A549 (cell line): ENCODE measurements at regions not wholly inside any gene's neighbourhood (a gene's known extent, or its start where the extent isn't known, plus 50 kb on each side); places are given as distances from the start of the nearest gene placed in this dataset.

Source experiments
- BHLHE40 ChIP-seq: IDR thresholded peaks from 2 replicates; pipeline ENCODE4 v1.6.1; 2012; ENCODE audit warnings: low read depth, low read length, inconsistent platforms
- CHD4 ChIP-seq: fragments of 200-600 bp; sonication (generic); IDR thresholded peaks from 2 replicates; pipeline ENCODE4 v1.6.1; 2016; ENCODE audit warnings: antibody characterized with exemption, mild to moderate bottlenecking, borderline replicate concordance
- CTCF ChIP-seq: fragments of >200 bp; sonication (Bioruptor Twin); formaldehyde crosslinking; IDR thresholded peaks from 3 replicates; pipeline ENCODE4 v1.5.1; 2016
- GATA3 ChIP-seq: IDR thresholded peaks from 2 replicates; pipeline ENCODE4 v1.6.1; 2012; ENCODE audit warnings: borderline replicate concordance
- HES2 ChIP-seq: fragments of >200 bp; sonication (Bioruptor Twin); formaldehyde crosslinking; IDR thresholded peaks from 2 replicates; pipeline ENCODE4 v1.6.1; 2016
- HMGXB4 ChIP-seq: fragments of 250-450 bp; sonication (Bioruptor Pico); IDR thresholded peaks from 2 replicates; pipeline ENCODE4 v1.5.0; 2021; ENCODE audit warnings: mild to moderate bottlenecking, moderate library complexity, borderline replicate concordance
- JUN ChIP-seq, 2 experiments: fragments of >200 bp; sonication (Bioruptor Twin); formaldehyde crosslinking; IDR thresholded peaks; 2 replicates in 1 of 2; 3 replicates in 1 of 2; pipeline ENCODE4 v1.6.1; 2016 to 2017
- NPAS2 ChIP-seq: fragments of 250-450 bp; sonication (Bioruptor Pico); IDR thresholded peaks from 2 replicates; pipeline ENCODE4 v1.8.0; 2022; ENCODE audit warnings: mild to moderate bottlenecking, moderate library complexity, borderline replicate concordance
- POLR2AphosphoS2 ChIP-seq: conservative IDR thresholded peaks from 2 replicates; pipeline ENCODE4 v1.6.1; 2012; ENCODE audit warnings: low read length, improper control_type of control experiment, inconsistent platforms
- RARB ChIP-seq: fragments of 250-450 bp; sonication (Bioruptor Pico); IDR thresholded peaks from 2 replicates; pipeline ENCODE4 v1.8.0; 2021; ENCODE audit warnings: mild to moderate bottlenecking, moderate library complexity
- RCOR1 ChIP-seq: fragments of 150-350 bp; IDR thresholded peaks from 2 replicates; pipeline ENCODE4 v1.6.1; 2014; ENCODE audit warnings: antibody characterized with exemption, low read length, low read depth

GRCh38 chr11:93072229-93072914 lies 102.9 kb downstream of the MTNR1B start:
- no peak for TF ChIP-seq BHLHE40
- TF ChIP-seq JUN (IDR thresholded peaks at IDR 0.05): no peak
- TF ChIP-seq CTCF: no peak
- no peak for TF ChIP-seq RCOR1
- no peak for TF ChIP-seq GATA3
- TF ChIP-seq NPAS2 (CRISPR knock-in tag): no peak
- TF ChIP-seq HES2: no peak
- TF ChIP-seq HMGXB4 (CRISPR knock-in tag): no peak
- no peak for TF ChIP-seq POLR2AphosphoS2
- no peak for TF ChIP-seq CHD4
- no peak for TF ChIP-seq RARB (CRISPR knock-in tag)
